GM23338 (cell line): ENCODE measurements at regions not wholly inside any gene's neighbourhood (a gene's known extent, or its start where the extent isn't known, plus 50 kb on each side); places are given as distances from the start of the nearest gene placed in this dataset.
A peak's percentile ranks its signal among the peaks of the same experiment; 100 is the strongest.

Experiments
- ATAC-seq: fragments of 200-7000 bp; cut with Tn5 transposase; 3 replicates; pipeline ENCODE4 v1.9.1; 2020
- DNase-seq: peaks from one replicate; pipeline ENCODE4 v3.0.0-alpha.2; 2015; ENCODE audit warnings: low spot score
- H2AFZ ChIP-seq: fragments of 200-600 bp; sonication (generic); 2 replicates; pipeline ENCODE4 v1.8.0; 2016; ENCODE audit warnings: antibody characterized with exemption, mild to moderate bottlenecking, moderate library complexity
- H3F3A ChIP-seq: fragments of 200-600 bp; sonication (generic); replicated peaks from 2 replicates; pipeline ENCODE4 v1.8.0; 2017; ENCODE audit warnings: antibody characterized with exemption, mixed run types, low read depth
- H3K27ac ChIP-seq: fragments of 200-600 bp; sonication (generic); 2 replicates; pipeline ENCODE4 v1.6.1; 2016; ENCODE audit warnings: low read depth
- H3K27me3 ChIP-seq: fragments of 200-600 bp; sonication (generic); 2 replicates; pipeline ENCODE4 v1.8.0; 2016; ENCODE audit warnings: mild to moderate bottlenecking, mixed run types, moderate library complexity; ENCODE audit not compliant: insufficient read depth
- H3K36me3 ChIP-seq: fragments of 200-600 bp; sonication (generic); 2 replicates; pipeline ENCODE4 v1.8.0; 2016; ENCODE audit warnings: mild to moderate bottlenecking; ENCODE audit not compliant: insufficient read depth
- H3K4me1 ChIP-seq: fragments of 200-600 bp; sonication (generic); 2 replicates; pipeline ENCODE4 v1.8.0; 2016; ENCODE audit warnings: mild to moderate bottlenecking, moderate library complexity; ENCODE audit not compliant: insufficient read depth
- H3K4me2 ChIP-seq: fragments of 200-600 bp; sonication (generic); 2 replicates; pipeline ENCODE4 v1.7.1; 2017; ENCODE audit warnings: mixed run types
- H3K4me3 ChIP-seq: fragments of 200-600 bp; sonication (generic); 2 replicates; pipeline ENCODE4 v1.6.1; 2016; ENCODE audit warnings: mixed run types
- H3K79me2 ChIP-seq: fragments of 200-600 bp; sonication (generic); replicated peaks from 2 replicates; pipeline ENCODE4 v1.8.0; 2017; ENCODE audit warnings: mild to moderate bottlenecking; ENCODE audit not compliant: insufficient read depth
- H3K9me2 ChIP-seq: fragments of 200-600 bp; sonication (generic); 2 replicates; pipeline ENCODE4 v1.8.0; 2017; ENCODE audit not compliant: insufficient read depth
- H4K20me1 ChIP-seq: fragments of 200-600 bp; sonication (generic); replicated peaks from 2 replicates; pipeline ENCODE4 v1.8.0; 2017; ENCODE audit warnings: mild to moderate bottlenecking; ENCODE audit not compliant: insufficient read depth
- H3K27ac Mint-ChIP-seq: 2 replicates; pipeline ENCODE4 v1.8.0; 2020; ENCODE audit warnings: inconsistent platforms, mild to moderate bottlenecking, moderate library complexity, mixed read lengths
- H3K27me3 Mint-ChIP-seq: 3 replicates; pipeline ENCODE4 v1.8.0; 2022; ENCODE audit warnings: low read depth, mild to moderate bottlenecking, moderate library complexity, mixed read lengths, inconsistent platforms; ENCODE audit not compliant: insufficient read depth, poor library complexity
- H3K36me3 Mint-ChIP-seq: 3 replicates; pipeline ENCODE4 v1.8.0; 2021; ENCODE audit warnings: low read depth, mild to moderate bottlenecking, inconsistent platforms, moderate library complexity, mixed read lengths
- H3K4me1 Mint-ChIP-seq: 3 replicates; pipeline ENCODE4 v1.8.0; 2020; ENCODE audit warnings: mild to moderate bottlenecking, inconsistent platforms, mixed read lengths
- H3K4me3 Mint-ChIP-seq: 3 replicates; pipeline ENCODE4 v1.8.0; 2021; ENCODE audit warnings: moderate library complexity, mild to moderate bottlenecking, inconsistent platforms, mixed read lengths
- H3K9me3 Mint-ChIP-seq: 3 replicates; pipeline ENCODE4 v1.8.0; 2020; ENCODE audit warnings: moderate library complexity, mild to moderate bottlenecking, inconsistent platforms, mixed read lengths
- CREB1 ChIP-seq: fragments of 250-450 bp; sonication (Bioruptor Pico); IDR thresholded peaks from 2 replicates; pipeline ENCODE4 v1.5.0; 2020; ENCODE audit warnings: low read depth, mild to moderate bottlenecking, moderate library complexity
- CTCF ChIP-seq, 2 experiments: fragments of 200-600 bp in 1 of 2; sonication (generic) in 1 of 2; conservative IDR thresholded peaks; 2 replicates each; pipeline versions ENCODE4 v1.5.1 to v1.6.1; 2016 to 2017; ENCODE audit warnings: antibody characterized with exemption in 2 of 2, low read depth in 2 of 2, mild to moderate bottlenecking in 2 of 2, moderate library complexity in 1 of 2
- ETS1 ChIP-seq: IDR thresholded peaks from 2 replicates; pipeline ENCODE4 v1.6.1; 2016; ENCODE audit warnings: antibody characterized with exemption
- EZH2 ChIP-seq: fragments of 200-600 bp; sonication (generic); IDR thresholded peaks from one replicate; pipeline ENCODE4 v1.8.0; 2017; ENCODE audit warnings: antibody characterized with exemption, mild to moderate bottlenecking, low read depth; ENCODE audit not compliant: unreplicated experiment
- EZH2phosphoT487 ChIP-seq: fragments of 200-600 bp; sonication (generic); IDR thresholded peaks from one replicate; pipeline ENCODE4 v1.8.1; 2018; ENCODE audit warnings: antibody characterized with exemption; ENCODE audit not compliant: unreplicated experiment
- JUNB ChIP-seq: IDR thresholded peaks from one replicate; pipeline ENCODE4 v1.6.1; 2016; ENCODE audit warnings: antibody characterized with exemption; ENCODE audit not compliant: unreplicated experiment
- NANOG ChIP-seq: IDR thresholded peaks from 2 replicates; pipeline ENCODE4 v1.6.1; 2016; ENCODE audit warnings: antibody characterized with exemption, borderline replicate concordance
- POLR2AphosphoS5 ChIP-seq: IDR thresholded peaks from 2 replicates; pipeline ENCODE4 v1.6.1; 2016; ENCODE audit warnings: antibody characterized with exemption, low read depth
- REST ChIP-seq: IDR thresholded peaks from one replicate; pipeline ENCODE4 v1.6.1; 2018; ENCODE audit warnings: antibody characterized with exemption; ENCODE audit not compliant: unreplicated experiment
- STAT1 ChIP-seq: IDR thresholded peaks from one replicate; pipeline ENCODE4 v1.6.1; 2016; ENCODE audit warnings: antibody characterized with exemption; ENCODE audit not compliant: unreplicated experiment
- ZNF114 ChIP-seq: fragments of 250-450 bp; sonication (Bioruptor Pico); IDR thresholded peaks from 2 replicates; pipeline ENCODE4 v1.5.0; 2020; ENCODE audit warnings: mild to moderate bottlenecking, moderate library complexity
- ZNF331 ChIP-seq: fragments of 250-450 bp; sonication (Bioruptor Pico); IDR thresholded peaks from 2 replicates; pipeline ENCODE4 v1.5.0; 2020; ENCODE audit warnings: low read depth, mild to moderate bottlenecking, moderate library complexity
- ZNF462 ChIP-seq: fragments of 250-450 bp; sonication (Bioruptor Pico); IDR thresholded peaks from 2 replicates; pipeline ENCODE4 v1.5.0; 2020; ENCODE audit warnings: mild to moderate bottlenecking, moderate library complexity

- Histone ChIP-seq H3K36me3 (no peaks in the 10 kb centered on the region), H3K27me3 (no peaks in the 10 kb centered on the region), H3K4me2 (no peak overlapping the region), H3K4me3 (no peak overlapping the region), H4K20me1 (no peaks in the 10 kb centered on the region), H3K4me1 (no peaks in the 10 kb centered on the region), H3K9me2 (no peaks in the 10 kb centered on the region), H2AFZ (peak overlapping the region; percentile 52), H3K79me2 (no peaks in the 10 kb centered on the region), H3F3A (no peaks in the 10 kb centered on the region), H3K27ac (no peak overlapping the region)
- H3K4me3 Mint-ChIP-seq = no peak overlapping the region
- peaks cover 3% of the 10 kb centered on the region; the same call in 1 of the 3 replicates for H3K36me3 Mint-ChIP-seq
- TF ChIP-seq STAT1 (no peak), ETS1 (no peak), ZNF114 (CRISPR knock-in tag) (no peak), ZNF462 (CRISPR knock-in tag) (no peak), JUNB (no peak), CTCF (conservative IDR thresholded peaks at IDR 0.05; ENCODE audit: low read depth in 2 of 2) (no peak), NANOG (no peak), POLR2AphosphoS5 (no peak), EZH2 (no peak), REST (no peak), EZH2phosphoT487 (no peak), CREB1 (CRISPR knock-in tag) (no peak), ZNF331 (no peak)
- no peak overlapping the region for H3K27ac Mint-ChIP-seq
- no peak for DNase-seq
- H3K4me1 Mint-ChIP-seq = no peaks in the 10 kb centered on the region; the same call in 2 of the 3 replicates
- no peak; the same call in 2 of the 3 replicates for ATAC-seq
- H3K27me3 Mint-ChIP-seq = peaks cover 7% of the 10 kb centered on the region
- H3K9me3 Mint-ChIP-seq = peaks cover 4% of the 10 kb centered on the region; the same call in 2 of the 3 replicates
Observed at GRCh38 chr12:79993106-79993862, 58.4 kb upstream of the PPP1R12A start.
